ENCODE measurements at regions not wholly inside any gene's neighbourhood (a gene's known extent, or its start where the extent isn't known, plus 50 kb on each side); places are given as distances from the start of the nearest gene placed in this dataset.
"Not testable (repeated sequence)": the region's sequence is repeated elsewhere in the genome, so short reads cannot be mapped to it uniquely, and the experiment has no call there.

GRCh38 chr2:210861038-210861665 is 304.8 kb downstream of the CPS1 start:
- DNase-seq: no peak

GRCh38 chr2:210862283-210863065 is 306.1 kb downstream of the CPS1 start:
- no peak for DNase-seq

GRCh38 chr2:210863283-210863682 is 306.9 kb downstream of the CPS1 start:
- no peak for DNase-seq

GRCh38 chr2:210871566-210871965 is 315.2 kb downstream of the CPS1 start:
- DNase-seq: not testable (repeated sequence)

GRCh38 chr2:210873631-210874030 is 317.2 kb downstream of the CPS1 start:
- DNase-seq: no peak

GRCh38 chr2:210884227-210884626 is 327.8 kb downstream of the CPS1 start:
- no peak for DNase-seq

- DNase-seq: no peak
Measured at GRCh38 chr2:210888035-210888434, 331.6 kb downstream of the CPS1 start.

GRCh38 chr2:210895132-210895531 is 338.7 kb downstream of the CPS1 start:
- DNase-seq: no peak

- DNase-seq: no peak
Measured at GRCh38 chr2:210899131-210899530, 342.7 kb downstream of the CPS1 start.

GRCh38 chr2:210901326-210901725 is 344.9 kb downstream of the CPS1 start:
- DNase-seq: no peak

- DNase-seq: no peak
Measured at GRCh38 chr2:210912779-210913178, 356.4 kb downstream of the CPS1 start.

- no peak for DNase-seq
Measured at GRCh38 chr2:210913461-210913860, 357.1 kb downstream of the CPS1 start.

- DNase-seq: no peak
Measured at GRCh38 chr2:210915912-210916311, 359.5 kb downstream of the CPS1 start.

- DNase-seq: no peak
Measured at GRCh38 chr2:210917465-210917864, 361.1 kb downstream of the CPS1 start.

- no peak for DNase-seq
Measured at GRCh38 chr2:210919128-210919527, 362.7 kb downstream of the CPS1 start.

- DNase-seq: no peak
Measured at GRCh38 chr2:210922419-210922818, 366.0 kb downstream of the CPS1 start.

- no peak for DNase-seq
Measured at GRCh38 chr2:210928714-210929113, 372.3 kb downstream of the CPS1 start.

GRCh38 chr2:210938228-210938627 is 381.8 kb downstream of the CPS1 start:
- DNase-seq: no peak

- no peak for DNase-seq
Measured at GRCh38 chr2:210946395-210946794, 390.0 kb downstream of the CPS1 start.

GRCh38 chr2:210950434-210951060 is 394.1 kb downstream of the CPS1 start:
- not testable (repeated sequence) for DNase-seq

GRCh38 chr2:210954386-210954907 is 398.0 kb downstream of the CPS1 start:
- DNase-seq: no peak

GRCh38 chr2:210955591-210955990 is 399.2 kb downstream of the CPS1 start:
- DNase-seq: no peak

GRCh38 chr2:210956101-210956500 is 399.7 kb downstream of the CPS1 start:
- no peak for DNase-seq

GRCh38 chr2:210961249-210961648 is 404.9 kb downstream of the CPS1 start:
- no peak for DNase-seq

Data from NCI-H748 treated with DMSO at 0.1 percent for 48 hours (cell line).